Astrocyte (in vitro differentiated cells and primary cell): ENCODE measurements at regions not wholly inside any gene's neighbourhood (a gene's known extent, or its start where the extent isn't known, plus 50 kb on each side); places are given as distances from the start of the nearest gene placed in this dataset.
"Not testable (repeated sequence)": the region's sequence is repeated elsewhere in the genome, so short reads cannot be mapped to it uniquely, and the experiment has no call there.

Experiments used
- DNase-seq: peaks from one replicate; pipeline ENCODE4 v3.0.0-alpha.2; 2010; ENCODE audit warnings: low read depth
- FAIRE-seq: peaks from 2 replicates; lab custom pipeline; 2011; peaks lifted over from hg19 to GRCh38; lab: Jason Lieb, UNC
- H2AFZ ChIP-seq: 2 replicates; pipeline ENCODE4 v1.6.0; 2012; ENCODE audit warnings: low read depth, low read length, inconsistent platforms
- H3K27ac ChIP-seq: 2 replicates; pipeline ENCODE4 v1.5.1; 2011; ENCODE audit warnings: low read depth, low read length, inconsistent platforms
- H3K27me3 ChIP-seq: 2 replicates; pipeline ENCODE4 v1.6.0; 2011; ENCODE audit warnings: low read length, inconsistent platforms; ENCODE audit not compliant: insufficient read depth
- H3K36me3 ChIP-seq: 2 replicates; pipeline ENCODE4 v1.5.1; 2011; ENCODE audit warnings: low read length, inconsistent platforms; ENCODE audit not compliant: insufficient read depth
- H3K4me1 ChIP-seq: 2 replicates; pipeline ENCODE4 v1.5.1; 2011; ENCODE audit warnings: low read length, inconsistent platforms; ENCODE audit not compliant: insufficient read depth
- H3K4me2 ChIP-seq: 2 replicates; pipeline ENCODE4 v1.6.0; 2012; ENCODE audit warnings: low read length, inconsistent platforms
- H3K4me3 ChIP-seq: 2 replicates; pipeline ENCODE4 v1.5.1; 2011; ENCODE audit warnings: low read depth, mild to moderate bottlenecking, low read length, inconsistent platforms; ENCODE audit not compliant: insufficient read depth
- H3K79me2 ChIP-seq: 2 replicates; pipeline ENCODE4 v1.6.0; 2012; ENCODE audit warnings: mild to moderate bottlenecking, low read length, inconsistent platforms; ENCODE audit not compliant: insufficient read depth
- H3K9ac ChIP-seq: 2 replicates; pipeline ENCODE4 v1.6.0; 2012; ENCODE audit warnings: mild to moderate bottlenecking, low read length, inconsistent platforms
- H3K9me3 ChIP-seq: 2 replicates; pipeline ENCODE4 v1.5.1; 2012; ENCODE audit warnings: low read depth, mild to moderate bottlenecking, low read length, inconsistent platforms; ENCODE audit not compliant: insufficient read depth
- H4K20me1 ChIP-seq: 2 replicates; pipeline ENCODE4 v1.6.0; 2012; ENCODE audit warnings: low read length, inconsistent platforms; ENCODE audit not compliant: insufficient read depth
- H3K27ac Mint-ChIP-seq: one replicate; pipeline ENCODE4 v1.8.0; 2021; ENCODE audit warnings: mild to moderate bottlenecking, mixed read lengths; ENCODE audit not compliant: unreplicated experiment
- H3K27me3 Mint-ChIP-seq: one replicate; pipeline ENCODE4 v1.8.0; 2021; ENCODE audit warnings: low read depth, mixed read lengths; ENCODE audit not compliant: unreplicated experiment
- H3K36me3 Mint-ChIP-seq: one replicate; pipeline ENCODE4 v1.8.0; 2021; ENCODE audit warnings: low read depth, mixed read lengths; ENCODE audit not compliant: unreplicated experiment
- H3K4me1 Mint-ChIP-seq: one replicate; pipeline ENCODE4 v1.8.0; 2021; ENCODE audit warnings: low read depth, mixed read lengths; ENCODE audit not compliant: unreplicated experiment
- H3K4me3 Mint-ChIP-seq: one replicate; pipeline ENCODE4 v1.8.0; 2021; ENCODE audit warnings: mild to moderate bottlenecking, moderate library complexity, mixed read lengths; ENCODE audit not compliant: unreplicated experiment
- H3K9me3 Mint-ChIP-seq: one replicate; pipeline ENCODE4 v1.8.0; 2021; ENCODE audit warnings: mild to moderate bottlenecking, mixed read lengths; ENCODE audit not compliant: unreplicated experiment
- EZH2 ChIP-seq: IDR thresholded peaks from 2 replicates; pipeline ENCODE4 v1.6.1; 2012; ENCODE audit warnings: mild to moderate bottlenecking, low read length, inconsistent platforms; ENCODE audit not compliant: insufficient read depth
- TF ChIP-seq, protein P1 (sequence below): IDR thresholded peaks from 2 replicates; pipeline ENCODE4 v1.5.1; 2011; ENCODE audit warnings: low read depth, mild to moderate bottlenecking, inconsistent platforms, low read length, moderate library complexity; ENCODE audit not compliant: insufficient read depth

DNA sequence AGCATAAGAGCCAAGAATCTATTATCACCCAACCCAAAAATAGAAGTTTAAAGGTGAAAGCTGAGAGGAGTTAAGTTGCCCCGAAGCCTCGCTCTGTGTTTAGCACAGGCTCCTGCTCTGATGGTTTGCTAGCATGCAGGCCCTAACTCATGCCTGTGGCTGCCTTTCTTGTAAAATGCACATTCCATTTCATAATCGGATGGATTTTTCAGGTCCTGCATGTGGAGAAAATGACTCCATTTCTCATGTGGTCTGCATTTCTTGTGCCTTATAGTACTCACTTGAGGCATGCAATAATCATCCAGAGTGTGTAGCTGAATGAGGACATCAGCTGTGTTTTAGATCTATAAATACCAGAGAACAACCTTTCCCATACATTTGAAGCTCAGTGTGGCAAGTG is 381.8 kb downstream of the CPS1 start:
- TF ChIP-seq, protein P1, sequence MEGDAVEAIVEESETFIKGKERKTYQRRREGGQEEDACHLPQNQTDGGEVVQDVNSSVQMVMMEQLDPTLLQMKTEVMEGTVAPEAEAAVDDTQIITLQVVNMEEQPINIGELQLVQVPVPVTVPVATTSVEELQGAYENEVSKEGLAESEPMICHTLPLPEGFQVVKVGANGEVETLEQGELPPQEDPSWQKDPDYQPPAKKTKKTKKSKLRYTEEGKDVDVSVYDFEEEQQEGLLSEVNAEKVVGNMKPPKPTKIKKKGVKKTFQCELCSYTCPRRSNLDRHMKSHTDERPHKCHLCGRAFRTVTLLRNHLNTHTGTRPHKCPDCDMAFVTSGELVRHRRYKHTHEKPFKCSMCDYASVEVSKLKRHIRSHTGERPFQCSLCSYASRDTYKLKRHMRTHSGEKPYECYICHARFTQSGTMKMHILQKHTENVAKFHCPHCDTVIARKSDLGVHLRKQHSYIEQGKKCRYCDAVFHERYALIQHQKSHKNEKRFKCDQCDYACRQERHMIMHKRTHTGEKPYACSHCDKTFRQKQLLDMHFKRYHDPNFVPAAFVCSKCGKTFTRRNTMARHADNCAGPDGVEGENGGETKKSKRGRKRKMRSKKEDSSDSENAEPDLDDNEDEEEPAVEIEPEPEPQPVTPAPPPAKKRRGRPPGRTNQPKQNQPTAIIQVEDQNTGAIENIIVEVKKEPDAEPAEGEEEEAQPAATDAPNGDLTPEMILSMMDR = no peak
- TF ChIP-seq EZH2 = no peak
- no peak overlapping the region for H3K4me2 ChIP-seq
- no peak overlapping the region for H2AFZ ChIP-seq
- H3K79me2 ChIP-seq = no peaks in the 10 kb centered on the region
- no peaks in the 10 kb centered on the region for H3K4me1 ChIP-seq
- H3K9me3 ChIP-seq = no peaks in the 10 kb centered on the region
- no peak overlapping the region for H3K9ac ChIP-seq
- DNase-seq = peak; percentile 48
- no peaks in the 10 kb centered on the region for H3K27me3 Mint-ChIP-seq
- H3K4me3 Mint-ChIP-seq = no peak overlapping the region
- no peaks in the 10 kb centered on the region for H4K20me1 ChIP-seq
- H3K4me3 ChIP-seq = no peak overlapping the region
- peaks cover 3% of the 10 kb centered on the region for H3K9me3 Mint-ChIP-seq
- H3K27ac ChIP-seq = no peak overlapping the region
- H3K27me3 ChIP-seq = no peaks in the 10 kb centered on the region
- peaks cover 5% of the 10 kb centered on the region for H3K4me1 Mint-ChIP-seq
- no peak for FAIRE-seq
- no peaks in the 10 kb centered on the region for H3K36me3 ChIP-seq
- no peaks in the 10 kb centered on the region for H3K36me3 Mint-ChIP-seq
- H3K27ac Mint-ChIP-seq = no peak overlapping the region

GRCh38 chr2:210946395-210946794 is 390.0 kb downstream of the CPS1 start:
- Histone ChIP-seq H3K27ac (no peak overlapping the region), H3K27me3 (no peaks in the 10 kb centered on the region), H2AFZ (no peak overlapping the region), H3K9me3 (no peaks in the 10 kb centered on the region), H3K79me2 (no peaks in the 10 kb centered on the region), H3K4me3 (no peak overlapping the region), H3K36me3 (no peaks in the 10 kb centered on the region), H3K4me2 (no peak overlapping the region), H3K4me1 (no peaks in the 10 kb centered on the region), H4K20me1 (no peaks in the 10 kb centered on the region), H3K9ac (no peak overlapping the region)
- FAIRE-seq = peak; percentile 17
- Mint-ChIP-seq H3K36me3 (no peaks in the 10 kb centered on the region), H3K27ac (no peak overlapping the region), H3K9me3 (no peaks in the 10 kb centered on the region), H3K27me3 (no peaks in the 10 kb centered on the region), H3K4me1 (no peaks in the 10 kb centered on the region), H3K4me3 (no peak overlapping the region)
- TF ChIP-seq EZH2 = no peak
- TF ChIP-seq, protein P1 = no peak
- no peak for DNase-seq

DNA sequence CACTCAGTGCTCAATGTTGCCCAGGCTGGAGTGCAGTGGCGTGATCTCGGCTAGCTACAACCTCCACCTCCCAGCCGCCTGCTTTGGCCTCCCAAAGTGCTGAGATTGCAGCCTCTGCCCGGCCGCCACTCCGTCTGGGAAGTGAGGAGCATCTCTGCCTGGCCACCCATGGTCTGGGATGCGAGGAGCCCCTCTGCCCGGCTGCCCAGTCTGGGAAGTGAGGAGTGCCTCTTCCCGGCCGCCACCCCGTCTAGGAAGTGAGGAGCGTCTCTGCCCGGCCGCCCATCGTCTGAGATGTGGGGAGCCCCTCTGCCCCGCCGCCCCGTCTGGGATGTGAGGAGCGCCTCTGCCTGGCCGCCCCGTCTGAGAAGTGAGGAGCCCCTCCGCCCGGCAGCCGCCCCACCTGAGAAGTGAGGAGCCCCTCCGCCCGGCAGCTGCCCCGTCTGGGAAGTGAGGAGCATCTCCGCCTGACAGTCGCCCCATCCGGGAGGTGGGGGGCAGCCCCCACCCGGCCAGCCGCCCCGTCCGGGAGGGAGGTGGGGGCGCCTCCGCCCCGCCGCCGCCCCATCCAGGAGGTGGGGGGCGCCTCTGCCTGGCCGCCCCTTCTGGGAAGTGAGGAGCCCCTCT is 394.1 kb downstream of the CPS1 start:
- not testable (repeated sequence) for H3K27me3 Mint-ChIP-seq, DNase-seq, H3K4me1 Mint-ChIP-seq, H3K4me1 ChIP-seq, H3K36me3 Mint-ChIP-seq, H4K20me1 ChIP-seq, H3K79me2 ChIP-seq, H3K27me3 ChIP-seq, H2AFZ ChIP-seq, H3K4me2 ChIP-seq, H3K4me3 ChIP-seq, H3K27ac ChIP-seq, H3K9ac ChIP-seq, H3K9me3 Mint-ChIP-seq, H3K4me3 Mint-ChIP-seq, H3K27ac Mint-ChIP-seq, FAIRE-seq, H3K9me3 ChIP-seq, H3K36me3 ChIP-seq
